ENCODE measurements at regions not wholly inside any gene's neighbourhood (a gene's known extent, or its start where the extent isn't known, plus 50 kb on each side); places are given as distances from the start of the nearest gene placed in this dataset.

GRCh38 chr18:61742565-61743429, 150.0 kb downstream of the RNF152 start:
- intact Hi-C loops (cut with DNase I; ENCODE audit: low total_unique reads), result no loop called here
- WGBS, 2 donors, result 84 to 85% methylated on average over 8 of the region's 8 CpGs
- H3K4me3 ChIP-seq (ENCODE audit: low read depth, poor library complexity, severe bottlenecking), result no peak overlapping the region
- no peak for DNase-seq (ENCODE audit: low spot score in 2 of 2)
- TF ChIP-seq POLR2A (IDR thresholded peaks at IDR 0.05), result no peak
- no peak for TF ChIP-seq CTCF (IDR thresholded peaks at IDR 0.05)

- H3K4me3 ChIP-seq (ENCODE audit: low read depth, poor library complexity, severe bottlenecking), result no peak overlapping the region
- 58 to 73% methylated on average over 6 of the region's 6 CpGs for WGBS, 2 donors
- DNase-seq (ENCODE audit: low spot score in 2 of 2), result no peak
- TF ChIP-seq POLR2A (IDR thresholded peaks at IDR 0.05) (no peak), CTCF (IDR thresholded peaks at IDR 0.05) (no peak)
- intact Hi-C loops (cut with DNase I; ENCODE audit: low total_unique reads), result no loop called here
Observed at GRCh38 chr18:61741881-61742454, 150.8 kb downstream of the RNF152 start.

GRCh38 chr18:61738488-61738887, 154.3 kb downstream of the RNF152 start:
- DNase-seq (ENCODE audit: low spot score in 2 of 2), result peak in 1 of 2 donors; percentile 61
- intact Hi-C loops (cut with DNase I; ENCODE audit: low total_unique reads), result no loop called here
- WGBS, 2 donors, result 60 to 62% methylated on average over 3 of the region's 3 CpGs
- TF ChIP-seq CTCF (IDR thresholded peaks at IDR 0.05), result no peak
- no peak for TF ChIP-seq POLR2A (IDR thresholded peaks at IDR 0.05)
- no peak overlapping the region for H3K4me3 ChIP-seq (ENCODE audit: low read depth, poor library complexity, severe bottlenecking)

GRCh38 chr18:61738042-61738441, 154.8 kb downstream of the RNF152 start:
- no peak for DNase-seq (ENCODE audit: low spot score in 2 of 2)
- intact Hi-C loops (cut with DNase I; ENCODE audit: low total_unique reads), result no loop called here
- 59 to 62% methylated on average over 1 of the region's 1 CpG for WGBS, 2 donors
- no peak for TF ChIP-seq POLR2A (IDR thresholded peaks at IDR 0.05)
- TF ChIP-seq CTCF (IDR thresholded peaks at IDR 0.05), result no peak
- no peak overlapping the region for H3K4me3 ChIP-seq (ENCODE audit: low read depth, poor library complexity, severe bottlenecking)

- 95% methylated on average over 4 of the region's 4 CpGs for WGBS, 2 donors
Observed at GRCh38 chr18:61736133-61736532, 156.7 kb downstream of the RNF152 start.

More at GRCh38 chr18:61736133-61736532, 156.7 kb downstream of the RNF152 start:
- no peak overlapping the region for H3K4me3 ChIP-seq (ENCODE audit: low read depth, poor library complexity, severe bottlenecking)
- intact Hi-C loops (cut with DNase I; ENCODE audit: low total_unique reads), result no loop called here
- no peak for TF ChIP-seq POLR2A (IDR thresholded peaks at IDR 0.05)
- TF ChIP-seq CTCF (IDR thresholded peaks at IDR 0.05), result no peak
- DNase-seq (ENCODE audit: low spot score in 2 of 2), result no peak
